ENCODE measurements at regions not wholly inside any gene's neighbourhood (a gene's known extent, or its start where the extent isn't known, plus 50 kb on each side); places are given as distances from the start of the nearest gene placed in this dataset.

- H3K4me3 ChIP-seq (ENCODE audit: low read depth, low read length) = no peak overlapping the region
- DNase-seq (ENCODE audit: low read depth) = no peak
- no peak for TF ChIP-seq CTCF (IDR thresholded peaks at IDR 0.05; ENCODE audit: insufficient read depth, low read length, poor library complexity, severe bottlenecking)
- no peaks in the 10 kb centered on the region for H3K27me3 ChIP-seq (ENCODE audit: control insufficient read depth, insufficient read depth, low read length)
- H3K36me3 ChIP-seq (ENCODE audit: control insufficient read depth, insufficient read depth, low read length) = no peaks in the 10 kb centered on the region
Measured at GRCh38 chr14:65334765-65335410, 77.6 kb upstream of the FUT8 start.

- no peaks in the 10 kb centered on the region for H3K36me3 ChIP-seq (ENCODE audit: control insufficient read depth, insufficient read depth, low read length)
- no peaks in the 10 kb centered on the region for H3K27me3 ChIP-seq (ENCODE audit: control insufficient read depth, insufficient read depth, low read length)
- H3K4me3 ChIP-seq (ENCODE audit: low read depth, low read length) = no peak overlapping the region
- TF ChIP-seq CTCF (IDR thresholded peaks at IDR 0.05; ENCODE audit: insufficient read depth, low read length, poor library complexity, severe bottlenecking) = no peak
- DNase-seq (ENCODE audit: low read depth) = no peak
Measured at GRCh38 chr14:65335411-65335947, 77.1 kb upstream of the FUT8 start.

- Histone ChIP-seq H3K27me3 (ENCODE audit: control insufficient read depth, insufficient read depth, low read length) (no peaks in the 10 kb centered on the region), H3K4me3 (ENCODE audit: low read depth, low read length) (no peak overlapping the region), H3K36me3 (ENCODE audit: control insufficient read depth, insufficient read depth, low read length) (no peaks in the 10 kb centered on the region)
- peak; percentile 34 for DNase-seq (ENCODE audit: low read depth)
- no peak for TF ChIP-seq CTCF (IDR thresholded peaks at IDR 0.05; ENCODE audit: insufficient read depth, low read length, poor library complexity, severe bottlenecking)
Measured at GRCh38 chr14:65336191-65336591, 76.3 kb upstream of the FUT8 start.

GRCh38 chr14:65339866-65340265 lies 72.7 kb upstream of the FUT8 start:
- Histone ChIP-seq H3K36me3 (ENCODE audit: control insufficient read depth, insufficient read depth, low read length) (no peaks in the 10 kb centered on the region), H3K4me3 (ENCODE audit: low read depth, low read length) (no peak overlapping the region), H3K27me3 (ENCODE audit: control insufficient read depth, insufficient read depth, low read length) (no peaks in the 10 kb centered on the region)
- no peak for TF ChIP-seq CTCF (IDR thresholded peaks at IDR 0.05; ENCODE audit: insufficient read depth, low read length, poor library complexity, severe bottlenecking)
- DNase-seq (ENCODE audit: low read depth) = no peak

DNA sequence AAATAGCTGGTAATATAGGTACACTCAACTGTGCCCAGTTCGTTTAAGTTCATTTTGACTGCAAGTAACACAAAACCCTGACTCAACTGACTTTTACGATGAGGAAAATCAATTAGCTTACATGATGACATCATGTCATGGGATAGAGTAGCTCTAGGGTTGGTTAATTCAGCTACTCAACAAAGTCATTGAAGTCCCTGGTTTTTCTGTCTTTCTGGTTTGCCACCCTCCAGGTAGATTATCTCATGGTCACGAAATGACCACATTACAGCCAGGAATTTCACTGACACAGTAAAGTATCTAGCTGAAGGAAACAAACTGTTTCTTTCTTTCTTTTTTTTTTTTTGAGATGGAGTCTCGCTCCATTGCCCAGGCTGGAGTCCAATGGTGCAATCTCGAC lies 68.5 kb upstream of the FUT8 start:
- TF ChIP-seq CTCF (IDR thresholded peaks at IDR 0.05; ENCODE audit: insufficient read depth, low read length, poor library complexity, severe bottlenecking) = no peak
- no peaks in the 10 kb centered on the region for H3K27me3 ChIP-seq (ENCODE audit: control insufficient read depth, insufficient read depth, low read length)
- H3K36me3 ChIP-seq (ENCODE audit: control insufficient read depth, insufficient read depth, low read length) = no peaks in the 10 kb centered on the region
- H3K4me3 ChIP-seq (ENCODE audit: low read depth, low read length) = no peak overlapping the region
- peak; percentile 77 for DNase-seq (ENCODE audit: low read depth)

GRCh38 chr14:65345266-65345665 lies 67.3 kb upstream of the FUT8 start:
- no peak for DNase-seq (ENCODE audit: low read depth)
- H3K27me3 ChIP-seq (ENCODE audit: control insufficient read depth, insufficient read depth, low read length) = no peaks in the 10 kb centered on the region
- H3K4me3 ChIP-seq (ENCODE audit: low read depth, low read length) = no peak overlapping the region
- TF ChIP-seq CTCF (IDR thresholded peaks at IDR 0.05; ENCODE audit: insufficient read depth, low read length, poor library complexity, severe bottlenecking) = no peak
- no peaks in the 10 kb centered on the region for H3K36me3 ChIP-seq (ENCODE audit: control insufficient read depth, insufficient read depth, low read length)
